Stomach (tissue), 8 donors: ENCODE measurements at regions not wholly inside any gene's neighbourhood (a gene's known extent, or its start where the extent isn't known, plus 50 kb on each side); places are given as distances from the start of the nearest gene placed in this dataset.

Source experiments
- DNase-seq, 2 donors: peaks; one replicate each; pipeline versions ENCODE4 v3.0.0 to v3.0.0-alpha.2; 2013 to 2019
- H3K27ac ChIP-seq, 5 donors: fragments of 200-600 bp in 4 of 5; sonication (generic) in 4 of 5; one replicate each; pipeline ENCODE4 v1.5.1; 2013 to 2019; ENCODE audit warnings: mild to moderate bottlenecking in 1 of 5, moderate library complexity in 1 of 5
- H3K27me3 ChIP-seq, 3 donors: fragments of 200-600 bp; sonication (generic); one replicate each; pipeline ENCODE4 v1.5.1; 2017 to 2019; ENCODE audit warnings: mixed run types in 1 of 3
- H3K36me3 ChIP-seq, 4 donors: fragments of 200-600 bp; sonication (generic); 1 replicate in 3 of 4; 2 replicates in 1 of 4; pipeline ENCODE4 v1.5.1; 2016 to 2019
- H3K4me1 ChIP-seq, 4 donors: fragments of 200-600 bp; sonication (generic); one replicate each; pipeline ENCODE4 v1.5.1; 2016 to 2019
- H3K4me3 ChIP-seq, 4 donors: fragments of 200-600 bp; sonication (generic) in 3 of 4; one replicate each; pipeline ENCODE4 v1.5.1; 2016 to 2019; ENCODE audit warnings: mild to moderate bottlenecking in 1 of 4
- H3K9me3 ChIP-seq, 4 donors: fragments of 200-600 bp; sonication (generic); one replicate each; pipeline ENCODE4 v1.5.1; 2016 to 2019
- EP300 ChIP-seq: sonication (generic); formaldehyde crosslinking; IDR thresholded peaks from one replicate; pipeline ENCODE4 v1.6.1; 2017; ENCODE audit warnings: antibody characterized with exemption
- POLR2A ChIP-seq, 4 donors: fragments of 450-650 bp; IDR thresholded peaks; one replicate each; pipeline ENCODE4 v1.6.1; 2016; ENCODE audit warnings: antibody characterized with exemption in 4 of 4, control low read depth in 2 of 4, mild to moderate bottlenecking in 1 of 4, moderate library complexity in 1 of 4
- POLR2AphosphoS5 ChIP-seq, 3 donors: sonication (generic); formaldehyde crosslinking; IDR thresholded peaks; one replicate each; pipeline ENCODE4 v1.6.1; 2016; ENCODE audit warnings: antibody characterized with exemption in 3 of 3
- WGBS, 5 donors: extraction: QIAGEN DNeasy Blood & Tissue Kit in 3 of 5; methylation state at CpG; one replicate each; pipeline versions ENCODE4 v1.1.5 to v1.1.7; 2013 to 2018; 5-methylcytosine and 5-hydroxymethylcytosine counted together
- intact Hi-C: fragments of 100-400 bp; cut with DNase I; formaldehyde crosslinking; loops from one replicate; pipeline ENCODE4 v1.15.1; 2023; ENCODE audit warnings: low total_unique reads
- TF ChIP-seq, protein P1 (sequence below), 7 experiments: fragments of 450-650 bp in 4 of 7; fragments of 200-600 bp in 3 of 7; sonication (generic) in 3 of 7; IDR thresholded peaks; one replicate each; pipeline ENCODE4 v1.5.1; 2016 to 2019; ENCODE audit warnings: antibody characterized with exemption in 7 of 7, control low read depth in 2 of 7, mild to moderate bottlenecking in 1 of 7
- donor health status: healthy with polysubstance abuse.
- donor health status: Bipolar disorder and iron deficiency.
- donor health status: healthy.

DNA sequence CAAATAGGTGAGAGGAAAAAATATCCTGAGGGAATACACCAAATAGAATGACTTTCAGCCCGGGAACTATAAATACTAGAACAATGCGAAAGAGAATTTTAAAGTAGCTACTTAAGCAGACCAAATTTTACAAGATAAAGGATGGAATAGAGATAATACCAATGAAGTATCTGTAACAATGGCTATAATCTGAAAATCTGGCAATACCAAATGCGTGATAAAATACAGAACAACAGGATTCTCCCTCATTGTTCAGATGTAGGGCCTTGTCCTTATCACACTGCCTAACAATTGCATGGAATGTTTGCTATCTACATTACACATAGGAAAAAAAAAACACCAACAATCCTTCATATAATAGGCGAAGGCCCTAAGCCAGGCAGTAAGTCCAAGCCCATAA is 815.4 kb upstream of the MDGA2 start:
- Histone ChIP-seq H3K36me3 (no peaks in the 10 kb centered on the region), H3K9me3 (peaks cover 0 to 7% (median 0%) of the 10 kb centered on the region in 4 donors), H3K4me3 (no peak overlapping the region), H3K27me3 (no peaks in the 10 kb centered on the region), H3K4me1 (no peaks in the 10 kb centered on the region), H3K27ac (no peak overlapping the region)
- no peak for TF ChIP-seq POLR2A (IDR thresholded peaks at IDR 0.05)
- TF ChIP-seq, protein P1, sequence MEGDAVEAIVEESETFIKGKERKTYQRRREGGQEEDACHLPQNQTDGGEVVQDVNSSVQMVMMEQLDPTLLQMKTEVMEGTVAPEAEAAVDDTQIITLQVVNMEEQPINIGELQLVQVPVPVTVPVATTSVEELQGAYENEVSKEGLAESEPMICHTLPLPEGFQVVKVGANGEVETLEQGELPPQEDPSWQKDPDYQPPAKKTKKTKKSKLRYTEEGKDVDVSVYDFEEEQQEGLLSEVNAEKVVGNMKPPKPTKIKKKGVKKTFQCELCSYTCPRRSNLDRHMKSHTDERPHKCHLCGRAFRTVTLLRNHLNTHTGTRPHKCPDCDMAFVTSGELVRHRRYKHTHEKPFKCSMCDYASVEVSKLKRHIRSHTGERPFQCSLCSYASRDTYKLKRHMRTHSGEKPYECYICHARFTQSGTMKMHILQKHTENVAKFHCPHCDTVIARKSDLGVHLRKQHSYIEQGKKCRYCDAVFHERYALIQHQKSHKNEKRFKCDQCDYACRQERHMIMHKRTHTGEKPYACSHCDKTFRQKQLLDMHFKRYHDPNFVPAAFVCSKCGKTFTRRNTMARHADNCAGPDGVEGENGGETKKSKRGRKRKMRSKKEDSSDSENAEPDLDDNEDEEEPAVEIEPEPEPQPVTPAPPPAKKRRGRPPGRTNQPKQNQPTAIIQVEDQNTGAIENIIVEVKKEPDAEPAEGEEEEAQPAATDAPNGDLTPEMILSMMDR (IDR thresholded peaks at IDR 0.05) = no peak
- DNase-seq = no peak
- 78 to 86% (median 84%) methylated on average over 4 of the region's 4 CpGs for WGBS, 5 donors
- intact Hi-C loops = no loop called here

GRCh38 chr14:48473944-48474343 is 798.5 kb upstream of the MDGA2 start:
- Histone ChIP-seq H3K36me3 (no peaks in the 10 kb centered on the region), H3K9me3 (peaks cover 0 to 17% (median 5%) of the 10 kb centered on the region in 4 donors), H3K4me3 (no peak overlapping the region), H3K27me3 (no peaks in the 10 kb centered on the region), H3K27ac (no peak overlapping the region), H3K4me1 (no peaks in the 10 kb centered on the region)
- 75 to 95% (median 91%) methylated on average over 1 of the region's 1 CpG for WGBS, 5 donors
- intact Hi-C loops = no loop called here
- DNase-seq = no peak
- no peak for TF ChIP-seq POLR2AphosphoS5 (IDR thresholded peaks at IDR 0.05)
- TF ChIP-seq EP300 = no peak
- TF ChIP-seq, protein P1 (IDR thresholded peaks at IDR 0.05) = no peak
- no peak for TF ChIP-seq POLR2A (IDR thresholded peaks at IDR 0.05)

DNA sequence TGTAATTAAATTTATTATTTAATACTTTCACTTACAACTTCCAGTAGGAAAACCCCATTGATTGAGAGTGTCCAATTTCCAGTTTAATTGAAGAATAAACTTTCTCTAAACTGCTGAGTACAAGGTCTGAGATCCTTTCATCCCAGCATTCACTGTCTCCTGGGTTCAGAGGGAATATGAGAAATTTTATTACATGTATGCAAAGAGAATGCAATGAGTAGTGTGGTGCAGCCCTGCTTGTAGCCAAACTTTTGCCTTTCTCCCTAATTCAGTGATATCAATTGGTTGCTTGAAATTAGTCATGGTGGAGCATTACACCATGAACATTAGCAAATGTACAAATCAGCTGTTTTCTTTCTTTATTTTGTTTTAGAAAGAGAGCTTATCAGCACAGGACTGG is 780.6 kb upstream of the MDGA2 start:
- DNase-seq = no peak
- Histone ChIP-seq H3K27me3 (no peaks in the 10 kb centered on the region), H3K4me3 (no peak overlapping the region), H3K9me3 (no peaks in the 10 kb centered on the region), H3K27ac (no peak overlapping the region), H3K4me1 (no peaks in the 10 kb centered on the region), H3K36me3 (no peaks in the 10 kb centered on the region)
- TF ChIP-seq EP300 = no peak
- TF ChIP-seq, protein P1 (IDR thresholded peaks at IDR 0.05) = no peak
- TF ChIP-seq POLR2A (IDR thresholded peaks at IDR 0.05) = no peak
- no peak for TF ChIP-seq POLR2AphosphoS5 (IDR thresholded peaks at IDR 0.05)
- intact Hi-C loops = no loop called here

DNA sequence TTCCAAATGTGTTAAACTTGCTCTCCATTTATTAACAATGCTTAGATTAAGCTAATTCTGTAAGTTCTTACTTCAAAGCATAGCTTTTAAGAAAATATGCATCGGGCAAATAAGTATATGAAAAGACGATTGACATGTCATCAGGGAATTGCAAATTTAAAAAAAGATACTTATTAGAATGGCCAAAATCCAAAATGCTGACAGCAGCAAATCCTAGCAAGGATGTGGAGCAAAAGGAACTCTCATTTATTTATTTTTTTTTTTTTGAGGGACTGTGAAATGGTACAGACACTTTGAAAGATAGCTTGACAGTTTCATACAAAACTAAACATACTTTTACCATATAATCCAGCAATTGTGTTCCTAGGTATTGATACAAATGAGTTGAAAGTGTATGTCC is 779.5 kb upstream of the MDGA2 start:
- TF ChIP-seq POLR2A (IDR thresholded peaks at IDR 0.05) (no peak), EP300 (no peak), POLR2AphosphoS5 (IDR thresholded peaks at IDR 0.05) (no peak)
- TF ChIP-seq, protein P1 (IDR thresholded peaks at IDR 0.05) = no peak
- 82 to 91% (median 86%) methylated on average over 2 of the region's 2 CpGs for WGBS, 5 donors

More for the DNA sequence above, 779.5 kb upstream of the MDGA2 start:
- Histone ChIP-seq H3K9me3 (no peaks in the 10 kb centered on the region), H3K4me3 (no peak overlapping the region), H3K27me3 (no peaks in the 10 kb centered on the region), H3K36me3 (no peaks in the 10 kb centered on the region), H3K4me1 (no peaks in the 10 kb centered on the region), H3K27ac (no peak overlapping the region)
- no peak for DNase-seq
- intact Hi-C loops = no loop called here
